HEK293 (cell line): ENCODE measurements at regions not wholly inside any gene's neighbourhood (a gene's known extent, or its start where the extent isn't known, plus 50 kb on each side); places are given as distances from the start of the nearest gene placed in this dataset.

ENCODE experiments used
- ZNF138 ChIP-seq: fragments of 450-650 bp; formaldehyde crosslinking; IDR thresholded peaks from 2 replicates; pipeline ENCODE4 v1.5.1; 2016; ENCODE audit warnings: missing biosample characterization, missing genetic modification characterization, borderline replicate concordance
- ZSCAN4 ChIP-seq: fragments of 450-650 bp; formaldehyde crosslinking; IDR thresholded peaks from 2 replicates; pipeline ENCODE4 v1.5.1; 2017; ENCODE audit warnings: missing biosample characterization, missing genetic modification characterization
- TF ChIP-seq, protein P1 (sequence below): fragments of 450-650 bp; formaldehyde crosslinking; IDR thresholded peaks from 2 replicates; pipeline ENCODE4 v1.5.1; 2016; ENCODE audit warnings: missing biosample characterization, missing genetic modification characterization

- TF ChIP-seq ZNF138 (tag by site-specific recombination) (no peak), ZSCAN4 (no peak)
- TF ChIP-seq, protein P1, sequence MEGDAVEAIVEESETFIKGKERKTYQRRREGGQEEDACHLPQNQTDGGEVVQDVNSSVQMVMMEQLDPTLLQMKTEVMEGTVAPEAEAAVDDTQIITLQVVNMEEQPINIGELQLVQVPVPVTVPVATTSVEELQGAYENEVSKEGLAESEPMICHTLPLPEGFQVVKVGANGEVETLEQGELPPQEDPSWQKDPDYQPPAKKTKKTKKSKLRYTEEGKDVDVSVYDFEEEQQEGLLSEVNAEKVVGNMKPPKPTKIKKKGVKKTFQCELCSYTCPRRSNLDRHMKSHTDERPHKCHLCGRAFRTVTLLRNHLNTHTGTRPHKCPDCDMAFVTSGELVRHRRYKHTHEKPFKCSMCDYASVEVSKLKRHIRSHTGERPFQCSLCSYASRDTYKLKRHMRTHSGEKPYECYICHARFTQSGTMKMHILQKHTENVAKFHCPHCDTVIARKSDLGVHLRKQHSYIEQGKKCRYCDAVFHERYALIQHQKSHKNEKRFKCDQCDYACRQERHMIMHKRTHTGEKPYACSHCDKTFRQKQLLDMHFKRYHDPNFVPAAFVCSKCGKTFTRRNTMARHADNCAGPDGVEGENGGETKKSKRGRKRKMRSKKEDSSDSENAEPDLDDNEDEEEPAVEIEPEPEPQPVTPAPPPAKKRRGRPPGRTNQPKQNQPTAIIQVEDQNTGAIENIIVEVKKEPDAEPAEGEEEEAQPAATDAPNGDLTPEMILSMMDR (tag by site-specific recombination) = no peak
Observed at GRCh38 chr6:56297022-56297989, 49.9 kb upstream of the COL21A1 start (continued).
